ENCODE measurements at regions not wholly inside any gene's neighbourhood (a gene's known extent, or its start where the extent isn't known, plus 50 kb on each side); places are given as distances from the start of the nearest gene placed in this dataset.

DNA sequence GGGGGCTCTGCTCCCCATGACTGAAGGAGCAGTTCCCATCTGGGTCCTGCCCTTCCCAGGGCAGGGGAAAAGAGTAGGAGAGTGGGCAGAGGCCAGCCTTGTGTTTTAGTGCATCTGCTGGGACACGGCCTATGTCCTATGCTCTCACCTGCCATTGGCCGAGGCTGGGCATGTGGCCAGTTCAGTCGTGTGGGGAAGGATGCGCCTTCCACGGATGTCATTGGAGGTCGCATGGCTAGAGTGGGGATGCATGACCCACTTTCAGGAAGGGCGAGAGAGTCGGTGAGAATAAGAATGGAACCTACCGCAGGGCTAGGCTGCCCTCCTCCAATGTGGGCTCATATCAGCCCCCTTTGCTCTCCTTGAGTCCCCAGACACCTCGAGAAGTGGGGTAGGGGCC lies 70.9 kb upstream of the HAAO start:
- DNase-seq (ENCODE audit: low spot score), result peak; percentile 71

DNA sequence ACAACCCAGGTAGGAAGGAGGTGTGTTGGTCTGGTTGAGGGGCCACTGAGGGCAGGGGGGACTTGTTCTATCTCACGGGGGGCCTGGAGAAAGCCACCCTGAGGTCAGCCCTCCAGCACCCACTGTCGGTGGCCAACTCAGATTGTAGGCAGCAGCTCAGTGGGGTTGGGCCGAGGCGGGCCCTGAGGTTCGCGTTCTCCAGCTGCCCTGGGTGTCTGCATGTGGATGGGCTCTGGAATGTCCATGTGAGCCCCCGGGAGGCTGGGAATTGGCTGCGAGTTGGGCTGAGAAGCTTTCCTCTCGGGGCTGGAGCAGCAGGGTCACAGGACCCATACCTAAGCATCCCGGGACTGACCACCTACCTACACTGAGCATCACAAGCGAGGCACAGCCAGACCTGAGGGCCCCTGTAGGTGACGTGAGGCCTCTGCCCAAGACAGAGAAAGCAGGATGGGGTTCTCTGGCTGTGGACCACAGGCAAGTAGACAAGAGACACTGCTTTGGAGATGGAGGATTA lies 70.3 kb upstream of the HAAO start:
- peak; percentile 75 for DNase-seq (ENCODE audit: low spot score)

DNA sequence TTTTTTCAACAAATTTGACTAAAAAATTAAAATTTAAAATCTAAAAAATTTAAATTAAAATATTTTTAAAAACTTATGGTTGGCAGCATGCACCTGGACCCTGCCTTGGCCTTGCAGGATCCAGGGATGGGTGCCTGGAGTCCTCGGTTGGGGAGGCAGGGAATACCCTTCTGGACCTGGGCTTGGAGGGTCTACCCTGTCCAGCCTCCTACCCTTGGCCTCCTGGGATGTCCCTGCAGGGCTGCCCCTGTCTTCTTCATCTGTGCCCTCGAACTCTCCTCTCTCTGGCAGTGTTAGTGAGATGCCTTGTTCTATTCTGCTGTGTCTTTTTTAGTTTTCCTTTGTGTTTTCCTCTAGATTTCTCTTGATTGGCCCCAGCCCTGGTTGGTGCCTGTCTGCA lies 68.9 kb upstream of the HAAO start:
- peak; percentile 39 for DNase-seq (ENCODE audit: low spot score)

DNA sequence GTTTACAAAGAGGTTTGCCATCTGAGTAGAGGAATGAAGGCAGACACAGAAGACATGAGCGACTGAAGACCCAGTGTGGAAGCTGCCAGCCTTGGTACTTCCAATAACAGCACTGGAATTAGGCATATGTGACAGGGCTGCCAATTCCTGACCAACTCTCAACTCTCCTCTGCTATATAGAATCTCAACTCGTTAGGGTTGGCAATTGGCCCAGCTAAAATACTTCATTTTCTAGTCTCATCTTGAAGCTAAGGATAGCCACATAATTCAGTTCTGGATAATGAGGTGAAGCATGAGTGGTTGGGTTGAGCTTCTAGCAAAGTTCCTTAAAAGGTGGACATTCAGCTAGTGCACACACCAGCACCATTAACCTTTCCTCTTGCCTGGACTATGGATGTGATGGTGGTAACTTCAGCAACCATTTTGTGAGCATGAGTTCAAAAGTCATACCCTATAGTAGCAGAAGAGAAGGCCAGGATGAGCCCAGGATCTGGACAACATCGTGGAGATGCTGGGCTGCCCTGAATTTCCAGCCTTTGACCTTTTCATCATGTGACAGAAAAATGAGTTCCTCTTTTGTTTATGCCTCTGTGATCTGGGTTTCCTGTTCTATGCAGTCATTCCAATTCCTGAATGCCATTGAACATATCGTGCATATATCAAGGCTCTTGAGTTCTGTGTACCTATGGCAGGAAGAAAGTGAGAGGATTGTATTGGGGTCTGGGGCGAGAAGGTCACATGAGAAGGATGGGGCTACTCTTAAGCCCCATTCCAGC lies 68.1 kb upstream of the HAAO start:
- peak; percentile 3 for DNase-seq (ENCODE audit: low spot score)

DNA sequence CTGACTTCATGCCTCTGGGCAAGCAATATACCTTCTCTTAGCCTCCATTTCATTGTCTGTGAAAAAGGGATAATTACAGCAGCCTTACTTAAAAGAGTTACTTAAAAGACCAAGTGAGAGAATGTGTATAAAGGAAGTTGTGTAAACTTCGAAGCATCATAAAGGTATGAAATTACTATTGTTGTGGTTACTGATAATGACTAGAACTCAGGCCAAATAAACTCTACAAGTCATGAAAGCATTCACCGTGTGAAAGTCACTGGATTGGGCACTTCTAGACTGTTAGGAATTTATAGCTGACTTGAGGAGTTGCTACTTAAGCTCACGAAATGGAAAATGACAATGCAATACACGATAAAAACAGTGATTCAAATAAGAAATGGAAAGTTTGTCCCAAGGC lies 67.4 kb upstream of the HAAO start:
- DNase-seq (ENCODE audit: low spot score), result no peak

DNA sequence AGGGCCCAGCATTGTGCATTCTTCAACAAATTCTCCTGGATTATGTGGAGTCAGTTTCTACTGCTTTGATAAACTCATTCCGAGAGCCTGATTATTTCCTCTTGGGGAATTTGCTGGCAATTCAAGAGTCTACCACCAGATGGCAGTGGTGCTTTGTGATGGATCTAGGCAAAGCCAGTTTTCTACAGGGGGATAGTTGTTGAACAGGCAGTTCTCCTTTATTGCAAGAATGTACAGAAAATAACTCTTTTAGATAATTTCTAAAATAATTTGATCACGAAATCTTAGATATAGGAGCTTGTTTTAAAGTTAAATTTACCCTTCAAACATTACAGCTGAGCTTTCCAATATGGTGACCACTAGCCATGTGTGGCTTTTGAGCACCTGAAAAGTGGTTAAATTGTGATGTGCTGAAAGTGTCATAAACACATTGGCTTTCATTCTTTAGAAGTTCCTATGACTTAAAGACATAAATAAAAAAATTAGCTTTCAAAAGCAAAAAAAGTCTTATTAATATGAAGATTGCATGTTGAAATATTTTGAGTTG lies 66.7 kb upstream of the HAAO start:
- DNase-seq (ENCODE audit: low spot score), result peak; percentile 2

DNA sequence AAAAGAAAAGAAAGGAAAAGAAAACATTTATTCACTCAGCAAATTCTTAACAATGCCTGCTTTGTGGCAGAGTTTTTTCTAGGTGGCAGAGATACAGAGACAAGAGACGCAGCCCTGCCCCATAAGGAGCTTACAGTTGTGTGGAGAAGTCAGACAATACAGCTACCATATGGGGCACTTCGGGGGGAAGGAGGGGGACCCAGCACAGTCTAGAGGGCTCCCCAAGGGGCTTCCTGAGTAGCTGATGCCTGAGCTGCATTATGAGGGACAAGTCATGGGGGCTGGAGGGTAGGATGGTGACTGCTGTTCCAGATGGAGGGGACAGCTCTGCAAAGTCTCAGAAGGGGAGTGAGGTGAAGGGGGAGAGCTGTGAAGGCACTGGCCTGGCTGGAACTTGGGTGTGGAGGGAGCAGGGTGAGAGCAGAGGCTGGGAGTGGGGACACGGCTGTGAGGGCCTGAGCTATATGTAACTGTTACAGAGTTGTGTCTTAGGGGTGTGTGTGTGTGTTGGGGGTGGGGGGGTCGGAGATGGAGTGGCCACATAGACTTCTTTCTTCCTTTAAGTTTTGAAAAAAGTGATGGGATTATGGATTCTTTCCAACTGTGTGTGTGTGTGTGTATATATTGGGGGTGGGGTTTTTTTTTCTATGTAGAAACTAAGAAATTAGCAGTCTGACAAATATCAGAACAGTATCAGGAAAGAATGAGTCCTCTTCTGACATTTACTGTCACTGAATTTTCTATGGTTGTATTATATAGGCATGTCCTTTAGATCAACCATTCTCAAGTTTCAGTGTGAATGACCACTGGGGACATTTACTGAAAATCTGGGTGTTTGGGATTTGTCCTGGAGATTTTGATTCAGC lies 66.0 kb upstream of the HAAO start:
- peak; percentile 33 for DNase-seq (ENCODE audit: low spot score)

DNA sequence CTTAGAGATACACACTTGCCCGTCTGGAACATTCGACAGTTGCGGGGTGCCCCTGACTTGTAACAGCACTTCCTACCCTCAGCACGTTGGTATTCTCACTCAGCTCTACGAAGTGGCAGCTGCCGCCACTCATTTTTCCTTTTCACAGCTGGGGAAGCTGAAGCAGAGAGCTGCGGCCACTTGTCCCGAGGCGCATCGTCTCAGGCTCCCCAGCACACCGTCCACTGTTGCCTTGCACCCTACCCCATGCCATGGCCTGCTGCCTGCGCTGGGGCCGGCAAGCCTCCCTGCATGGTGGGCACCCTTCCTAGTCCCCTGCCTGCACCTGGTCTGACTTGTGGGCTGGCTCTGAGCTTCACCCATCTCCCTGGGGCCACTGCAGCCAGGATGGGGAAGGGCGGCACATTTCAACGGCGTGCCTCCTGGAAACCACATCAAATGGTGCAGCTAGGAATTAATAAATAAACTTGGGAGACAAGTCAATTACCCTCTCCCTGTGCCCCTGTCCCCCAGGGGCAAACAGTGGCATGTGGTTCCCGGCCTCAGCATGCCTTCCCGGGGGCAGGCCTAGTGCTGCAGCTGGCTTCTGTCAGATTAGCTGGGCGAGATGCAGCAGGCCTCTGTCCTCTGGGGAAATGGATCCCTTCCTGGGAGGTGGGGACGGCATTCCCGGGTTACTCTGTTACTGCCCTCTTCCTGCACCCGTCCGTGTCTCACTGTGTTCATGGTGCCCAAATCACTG lies 64.7 kb upstream of the HAAO start:
- DNase-seq (ENCODE audit: low spot score), result no peak

DNA sequence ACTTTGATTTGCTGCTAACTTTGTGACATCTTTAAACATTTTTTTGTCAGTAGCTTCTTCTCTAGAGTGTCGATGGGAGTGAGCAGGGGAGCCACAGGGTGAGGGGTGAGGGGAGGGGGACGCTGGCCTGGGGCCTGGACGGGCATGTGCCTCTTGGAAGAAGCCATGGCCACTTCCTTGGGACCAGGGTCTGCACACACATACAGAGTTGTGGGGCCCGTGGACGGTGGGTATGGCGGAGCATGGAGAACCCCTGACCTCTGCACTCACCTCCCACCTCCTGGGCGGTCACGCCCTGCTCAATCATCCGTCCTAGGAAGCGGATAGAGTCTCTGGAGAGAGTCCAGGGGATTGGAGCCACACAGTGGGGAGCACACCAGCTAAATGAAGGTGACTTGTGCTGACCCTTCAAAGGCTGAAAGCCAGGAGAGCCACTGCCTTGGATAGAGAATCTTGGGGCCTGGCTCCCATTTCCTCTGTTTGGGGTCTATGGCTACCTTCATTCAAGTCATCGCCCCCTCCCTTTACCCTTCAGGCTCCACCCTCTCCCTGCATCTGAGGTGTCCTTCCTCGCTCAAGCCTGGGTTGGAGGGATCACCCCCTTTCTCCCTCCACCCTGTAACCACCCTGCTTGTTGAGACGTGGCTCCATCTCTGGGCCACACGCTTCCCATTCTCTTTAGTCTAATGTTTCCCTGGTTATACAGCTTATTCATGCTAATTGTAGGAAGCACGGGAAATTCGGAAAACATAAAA lies 63.9 kb upstream of the HAAO start:
- DNase-seq (ENCODE audit: low spot score), result no peak

DNA sequence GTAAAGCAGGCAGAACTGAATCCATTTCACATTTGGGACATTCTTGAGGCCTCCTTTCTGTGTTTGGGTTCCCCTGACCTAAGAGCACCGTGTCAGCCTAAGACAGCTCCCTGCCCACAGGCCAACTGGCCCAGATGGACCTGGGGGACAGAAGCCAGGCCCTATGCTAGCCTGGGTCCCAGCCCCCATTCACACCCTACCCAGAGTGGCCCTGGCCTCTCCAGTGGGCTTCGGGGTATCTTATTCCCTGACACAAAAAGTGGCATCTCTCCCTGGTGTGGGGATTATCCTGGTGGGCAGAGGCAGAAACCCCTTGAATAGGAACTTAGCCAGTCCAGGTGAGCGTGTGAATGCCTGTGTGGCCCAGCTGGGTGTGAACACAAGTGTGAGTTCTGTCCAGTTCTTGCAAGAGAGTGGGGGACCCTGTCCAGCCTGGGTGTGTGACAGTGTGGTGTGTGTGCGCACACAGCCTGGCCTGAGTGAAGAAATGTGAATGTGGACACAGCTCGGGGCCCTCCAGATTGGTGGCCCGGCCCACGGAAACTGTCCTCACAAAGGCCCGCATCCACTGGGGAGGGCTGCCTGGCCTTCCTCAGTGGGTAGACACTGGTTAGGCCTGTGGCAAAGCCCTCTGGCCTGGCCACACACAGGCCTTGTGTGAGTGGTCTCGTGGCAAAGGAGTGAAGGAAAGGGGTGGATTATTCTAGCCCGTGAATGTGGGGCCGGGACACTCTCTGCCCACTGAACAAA lies 63.0 kb upstream of the HAAO start:
- no peak for DNase-seq (ENCODE audit: low spot score)

DNA sequence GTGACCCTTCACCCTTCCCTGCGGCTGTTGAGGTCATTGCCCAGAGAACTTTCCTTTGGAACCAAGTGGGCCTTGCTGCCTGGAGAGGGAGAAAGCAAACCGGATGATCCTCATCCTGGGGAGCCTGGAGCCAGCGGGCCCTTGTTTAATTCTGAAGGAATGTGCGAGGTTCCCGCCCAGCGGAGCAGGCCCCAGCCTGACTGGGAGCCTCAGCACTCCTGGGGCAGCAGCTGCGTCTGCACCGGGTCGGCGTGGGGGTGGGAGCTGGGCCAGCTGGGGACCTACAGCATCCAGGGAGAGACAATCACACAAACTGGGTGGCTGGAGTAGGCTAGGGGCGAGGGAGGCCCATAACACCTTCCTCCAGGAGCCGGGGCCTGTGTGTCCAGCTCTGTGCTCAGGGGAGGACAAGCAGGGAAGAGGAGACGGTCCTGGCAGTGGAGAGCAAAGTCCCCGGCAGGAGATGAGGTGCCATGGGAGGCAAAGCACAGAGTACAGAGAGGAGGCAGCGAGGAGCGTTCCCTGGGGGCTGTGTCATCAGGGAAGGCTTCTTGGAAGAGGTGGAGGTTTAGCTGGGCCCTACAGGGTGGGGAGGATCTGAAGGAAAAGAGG lies 61.9 kb upstream of the HAAO start:
- DNase-seq (ENCODE audit: low spot score), result no peak

DNA sequence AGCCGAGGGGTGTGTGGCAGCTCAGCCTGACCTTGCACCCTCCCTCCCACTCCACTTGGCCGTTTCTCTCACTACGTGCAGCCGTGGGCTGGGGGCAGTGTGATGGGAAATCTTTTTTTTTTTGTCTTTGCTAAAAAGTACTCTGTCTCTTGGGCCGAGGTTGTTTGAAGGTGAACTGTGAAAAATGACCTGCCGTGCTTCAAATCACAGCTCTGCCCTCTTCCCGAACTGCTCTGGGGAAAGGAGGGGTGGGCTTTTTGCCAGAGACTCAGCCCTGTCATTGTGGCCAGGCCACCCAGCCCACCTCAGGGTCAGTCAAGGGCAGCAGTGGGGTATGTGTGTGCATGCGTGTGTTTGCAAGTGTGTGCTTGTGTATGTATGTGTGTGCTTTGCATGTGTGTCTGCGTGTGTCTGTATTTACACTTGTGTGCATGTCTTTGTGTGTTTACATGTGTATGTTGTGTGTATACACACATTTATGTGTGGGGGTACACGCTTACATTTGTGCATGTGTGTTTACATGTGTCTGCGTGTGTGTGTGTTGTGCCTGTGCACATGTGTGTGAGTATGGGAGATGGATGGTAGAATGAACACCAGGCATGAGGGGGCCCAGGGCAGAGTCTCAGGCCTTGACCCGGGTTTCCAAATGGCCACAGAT lies 61.3 kb upstream of the HAAO start:
- no peak for DNase-seq (ENCODE audit: low spot score)

DNA sequence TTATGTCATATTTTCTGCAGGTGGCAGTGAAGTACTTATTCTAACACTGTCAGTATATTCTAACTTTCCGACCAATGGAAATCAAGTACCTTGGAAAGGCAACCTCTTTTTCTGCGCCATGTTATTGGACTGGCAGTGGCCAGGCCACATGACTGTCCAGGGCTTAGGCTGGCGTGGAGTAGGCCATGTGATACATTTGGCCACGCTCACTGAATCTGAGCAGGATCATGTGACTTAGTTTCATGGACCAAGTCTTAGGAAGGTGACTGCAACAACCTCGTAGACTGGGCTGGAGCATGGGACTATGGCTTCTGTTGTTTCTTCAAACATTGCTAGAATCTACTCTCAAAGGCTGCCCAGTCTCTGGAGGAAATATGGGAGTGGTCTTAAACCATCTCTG lies 60.4 kb upstream of the HAAO start:
- DNase-seq (ENCODE audit: low spot score), result no peak

DNA sequence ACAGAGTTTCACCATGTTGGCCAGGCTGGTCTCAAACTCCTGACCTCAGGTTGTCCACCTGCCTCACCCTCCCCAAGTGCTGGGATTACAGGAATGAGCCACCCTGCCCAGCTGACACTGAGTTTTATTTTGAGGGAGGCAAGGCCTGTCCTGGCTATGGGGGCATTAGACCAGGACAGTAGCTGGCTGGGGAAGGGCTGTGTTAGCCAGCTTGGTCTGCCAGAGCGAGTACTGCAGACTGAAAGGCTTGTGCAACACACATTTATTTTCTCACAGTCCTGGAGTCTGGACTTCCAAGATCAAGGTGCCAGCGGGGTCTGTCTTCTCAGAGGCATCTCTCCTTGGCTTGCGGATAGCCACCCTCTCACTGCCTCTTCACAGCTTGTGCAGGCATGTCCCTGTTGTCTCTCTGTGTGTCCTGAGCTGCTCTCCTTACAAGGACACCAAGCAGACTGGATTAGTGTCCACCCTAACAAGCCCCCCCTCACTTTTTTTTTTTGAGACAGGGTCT lies 59.4 kb upstream of the HAAO start:
- DNase-seq (ENCODE audit: low spot score), result no peak

DNA sequence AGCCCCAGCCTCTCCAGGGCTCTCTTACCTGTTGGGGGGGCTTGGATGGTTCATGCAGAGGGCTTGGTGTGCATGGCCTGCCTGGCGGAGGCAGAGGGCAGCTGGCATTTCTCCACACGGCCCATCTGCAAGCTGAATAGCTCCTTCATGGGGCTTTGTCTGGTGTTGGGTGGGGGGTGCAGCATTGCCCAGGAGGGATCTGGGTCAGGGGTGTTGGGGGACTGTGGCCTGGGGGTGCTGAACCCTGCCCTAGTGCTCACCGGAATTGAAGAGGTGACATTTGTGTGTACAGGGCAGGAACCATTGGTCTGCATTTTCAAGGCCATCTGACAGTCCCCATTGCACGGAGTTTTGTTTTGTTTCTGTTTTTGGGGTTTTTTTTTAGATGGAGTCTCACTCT lies 58.8 kb upstream of the HAAO start:
- peak; percentile 39 for DNase-seq (ENCODE audit: low spot score)

DNA sequence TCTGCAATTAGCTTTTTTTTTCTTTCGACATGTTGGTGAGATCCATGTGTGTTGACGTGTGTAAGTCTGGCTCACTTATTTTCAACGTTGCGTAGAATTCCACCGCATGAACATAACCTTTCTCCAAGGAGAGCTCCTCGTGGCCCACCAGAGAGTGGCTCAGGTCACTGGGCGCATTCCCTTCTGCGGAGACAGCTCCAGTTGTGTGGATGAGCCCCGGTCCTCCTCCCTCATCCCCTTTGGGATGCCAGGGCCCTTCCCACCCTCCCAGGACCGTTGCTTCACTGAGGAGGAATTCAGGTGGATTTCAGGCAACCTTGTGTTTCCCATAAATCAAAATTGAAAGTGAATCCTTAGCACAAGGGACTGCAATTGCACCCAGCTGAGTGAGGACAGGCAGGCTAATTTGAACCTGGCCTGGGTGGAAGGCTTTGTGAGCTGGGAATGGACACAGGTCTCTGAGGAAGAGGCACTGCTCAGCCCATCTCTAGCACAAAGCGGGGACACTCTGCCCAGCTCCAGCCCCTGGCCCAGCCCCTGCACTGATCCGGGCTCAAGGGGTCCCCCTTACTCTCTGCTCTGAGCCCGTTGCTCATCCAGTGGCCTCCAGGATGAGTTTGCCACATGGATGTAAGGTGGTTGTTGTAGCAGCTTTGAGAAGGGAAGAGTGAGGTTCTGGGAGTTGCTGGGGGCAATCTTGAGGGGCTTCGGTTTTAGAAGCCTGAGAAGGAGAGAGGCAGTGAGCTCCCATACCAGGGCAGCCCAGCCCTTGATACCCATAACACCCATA lies 57.8 kb upstream of the HAAO start:
- DNase-seq (ENCODE audit: low spot score), result peak; percentile 69

DNA sequence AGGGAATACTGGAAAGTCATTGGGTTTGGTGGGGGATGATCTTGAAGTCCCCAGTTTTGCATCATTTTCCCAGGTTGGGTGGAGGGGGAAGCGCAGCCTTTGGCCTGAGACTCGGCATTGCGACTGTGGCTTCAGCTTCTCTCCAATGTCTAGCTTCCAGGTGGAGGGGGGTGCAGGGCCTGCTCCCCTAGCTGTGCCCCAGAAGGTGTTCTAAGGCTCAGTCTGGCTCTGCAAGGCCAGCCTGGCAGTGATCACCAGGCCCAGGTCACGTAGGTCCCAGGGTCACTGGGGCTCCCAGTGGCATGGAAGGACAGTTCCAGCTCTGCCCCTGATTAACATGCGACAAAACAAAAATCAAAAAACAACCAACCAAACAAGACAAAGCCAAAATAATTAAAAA lies 56.9 kb upstream of the HAAO start:
- no peak for DNase-seq (ENCODE audit: low spot score)

DNA sequence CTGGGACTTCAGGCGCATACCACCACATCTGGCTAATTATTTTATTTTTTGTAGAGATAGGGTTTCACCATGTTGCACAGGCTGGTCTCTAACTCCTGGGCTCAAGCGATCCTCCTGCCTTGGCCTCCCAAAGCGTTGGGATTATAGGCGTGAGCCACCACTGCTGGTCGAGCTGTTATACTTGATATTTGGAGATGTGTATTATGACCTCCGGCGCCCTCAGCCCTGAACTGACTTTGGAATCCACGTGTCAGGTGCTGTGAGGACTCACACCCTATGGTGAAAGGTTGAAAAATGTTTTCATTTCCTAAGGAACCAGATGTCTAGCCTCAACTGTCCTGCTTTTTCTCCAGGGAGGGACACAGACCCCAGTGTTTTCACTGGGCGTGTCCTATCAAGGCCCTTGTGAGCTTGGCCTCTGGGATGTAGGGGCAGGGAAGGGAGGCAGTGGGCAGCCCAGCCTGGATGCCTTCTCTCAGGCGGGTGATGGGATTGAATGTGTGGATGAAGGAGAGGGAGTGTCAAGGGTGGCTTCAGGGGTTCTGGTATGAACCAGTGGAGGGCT lies 56.4 kb upstream of the HAAO start:
- DNase-seq (ENCODE audit: low spot score), result peak; percentile 82
